ENCODE measurements at regions not wholly inside any gene's neighbourhood (a gene's known extent, or its start where the extent isn't known, plus 50 kb on each side); places are given as distances from the start of the nearest gene placed in this dataset.
"Not testable (repeated sequence)": the region's sequence is repeated elsewhere in the genome, so short reads cannot be mapped to it uniquely, and the experiment has no call there.

DNA sequence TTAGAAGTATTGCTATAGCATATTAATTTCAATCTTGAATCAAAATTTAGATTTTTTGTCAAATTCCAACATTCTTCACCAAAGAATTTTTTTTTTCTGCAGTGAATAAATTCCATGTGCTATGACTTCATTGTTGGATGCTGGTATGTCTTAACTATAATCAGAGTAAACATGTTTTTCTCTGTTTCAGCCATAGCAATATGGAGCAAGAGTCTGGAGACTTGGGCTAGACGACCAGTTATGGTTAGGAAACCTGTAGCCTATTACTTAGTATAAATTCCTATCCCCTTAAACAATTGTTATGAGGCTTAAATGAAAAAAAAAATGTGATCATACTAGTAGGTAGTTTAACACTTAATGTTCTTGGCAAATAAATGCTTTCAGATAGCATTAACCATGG is 431.9 kb upstream of the FRG2C start:
- intact Hi-C loops (cut with DNase I): no loop called here
- no peak for DNase-seq (ENCODE audit: low spot score)

DNA sequence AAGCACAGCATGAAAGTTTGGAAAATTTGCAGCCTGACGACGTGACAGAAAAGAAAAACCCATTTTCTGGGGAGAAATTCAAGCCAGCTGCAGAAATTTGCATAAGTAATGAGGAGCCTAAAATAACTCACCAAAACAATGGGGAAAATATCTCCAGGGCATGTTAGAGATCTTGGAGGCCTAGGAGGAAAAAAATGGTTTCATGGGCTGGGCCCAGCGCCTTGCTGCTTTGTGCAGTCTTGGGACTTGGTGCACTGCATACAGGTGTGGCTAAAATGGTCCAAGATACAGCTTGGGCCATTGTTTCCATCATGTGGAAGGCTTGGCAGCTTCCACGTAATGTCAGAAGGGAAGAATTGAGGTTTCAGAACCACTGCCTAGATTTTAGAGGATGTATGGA is 428.5 kb upstream of the FRG2C start:
- intact Hi-C loops (cut with DNase I): no loop called here
- no peak for DNase-seq (ENCODE audit: low spot score)

DNA sequence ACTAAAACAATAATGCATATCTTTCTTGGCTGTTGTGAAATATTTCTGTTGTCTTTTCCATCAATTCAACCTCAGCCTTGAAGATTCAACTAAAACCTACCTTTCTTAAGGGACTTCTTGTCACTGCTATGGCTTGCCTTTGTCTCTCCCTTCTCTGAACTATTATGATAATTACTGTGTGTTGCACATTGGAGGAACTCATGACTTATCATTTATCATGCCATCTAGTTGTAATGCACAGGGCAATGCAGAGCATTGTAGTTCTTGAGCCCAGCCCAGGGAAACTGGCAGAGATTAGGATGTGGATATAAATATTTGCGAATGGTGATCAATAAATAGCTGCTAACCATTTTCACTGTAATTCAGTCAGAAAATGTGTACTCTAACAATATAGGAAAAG is 427.1 kb upstream of the FRG2C start:
- intact Hi-C loops (cut with DNase I): no loop called here

DNA sequence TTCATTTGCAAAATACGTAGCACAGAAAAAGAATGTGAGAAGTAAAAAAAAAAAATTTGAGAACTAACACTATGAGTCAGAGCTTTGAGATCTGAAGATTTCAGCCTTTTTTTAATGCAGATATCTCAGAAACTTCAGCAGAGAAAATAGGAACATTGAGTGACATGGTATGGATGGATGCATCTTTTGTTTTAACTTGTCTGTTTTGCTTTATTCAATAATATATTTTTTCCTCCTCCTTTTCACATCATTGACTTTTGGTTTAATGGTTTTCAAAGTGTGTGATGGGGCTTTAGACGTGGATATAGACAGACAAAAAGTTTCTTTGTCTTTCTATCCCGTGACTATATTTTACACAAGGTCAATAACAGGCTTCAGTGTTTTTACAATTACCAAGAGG is 426.7 kb upstream of the FRG2C start:
- intact Hi-C loops (cut with DNase I): no loop called here
- DNase-seq (ENCODE audit: low spot score): no peak

More for the DNA sequence above, 427.1 kb upstream of the FRG2C start:
- DNase-seq (ENCODE audit: low spot score): no peak

GRCh38 chr3:75241226-75241962 is 422.7 kb upstream of the FRG2C start:
- intact Hi-C loops (cut with DNase I); DNase-seq (ENCODE audit: low spot score): not testable (repeated sequence)

- DNase-seq (ENCODE audit: low spot score): no peak
- intact Hi-C loops (cut with DNase I): no loop called here
These were observed 422.0 kb upstream of the FRG2C start for GRCh38 chr3:75242012-75242735.

GRCh38 chr3:75248974-75249373 is 415.2 kb upstream of the FRG2C start:
- DNase-seq (ENCODE audit: low spot score): no peak
- intact Hi-C loops (cut with DNase I): no loop called here

- intact Hi-C loops (cut with DNase I): no loop called here
- DNase-seq (ENCODE audit: low spot score): no peak
These were observed 409.4 kb upstream of the FRG2C start for GRCh38 chr3:75254685-75255084.

- intact Hi-C loops (cut with DNase I); DNase-seq (ENCODE audit: low spot score): not testable (repeated sequence)
These were observed 405.1 kb upstream of the FRG2C start for GRCh38 chr3:75258825-75259683.

DNA sequence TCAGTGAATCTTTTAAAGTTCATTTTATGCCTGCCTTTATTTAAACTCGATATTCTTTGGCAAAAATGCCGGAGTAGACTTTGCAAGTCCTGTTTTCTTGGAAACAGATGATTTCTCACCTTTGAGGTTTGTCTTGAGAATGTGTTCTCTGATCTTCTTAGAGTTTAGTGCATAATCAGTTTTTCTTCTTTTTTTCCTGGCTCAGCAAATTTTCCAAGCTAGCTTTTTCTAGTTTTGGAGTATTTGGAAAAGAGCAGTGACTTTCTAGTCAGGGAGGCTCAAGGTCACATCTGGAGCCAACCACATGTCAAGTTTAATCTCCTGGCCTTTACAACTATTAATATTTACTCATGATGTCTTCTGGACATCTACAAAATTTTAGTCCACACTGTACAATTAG is 403.2 kb upstream of the FRG2C start:
- intact Hi-C loops (cut with DNase I); DNase-seq (ENCODE audit: low spot score): not testable (repeated sequence)

DNA sequence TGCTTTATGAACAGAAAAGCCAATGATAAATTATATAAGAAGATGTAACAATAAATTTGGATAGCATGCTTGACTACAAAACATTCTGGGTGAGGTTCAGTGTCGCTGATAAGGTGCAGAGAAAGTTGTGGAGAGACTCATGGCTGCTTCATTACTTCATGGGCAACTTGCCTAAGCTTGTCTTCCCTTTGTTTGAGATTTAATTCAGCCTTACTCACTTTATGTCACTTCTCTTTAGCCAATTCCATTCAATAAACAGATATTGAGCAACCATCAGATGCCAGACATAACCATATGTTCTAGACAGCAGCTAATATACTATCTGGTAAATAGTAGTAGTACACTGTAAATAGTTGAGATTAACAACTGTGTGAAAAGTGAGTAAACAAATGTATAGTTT is 401.5 kb upstream of the FRG2C start:
- intact Hi-C loops (cut with DNase I): no loop called here
- DNase-seq (ENCODE audit: low spot score): no peak

- intact Hi-C loops (cut with DNase I): no loop called here
- DNase-seq (ENCODE audit: low spot score): no peak
These were observed 398.2 kb upstream of the FRG2C start for GRCh38 chr3:75265897-75266296.

- intact Hi-C loops (cut with DNase I); DNase-seq (ENCODE audit: low spot score): not testable (repeated sequence)
These were observed 395.6 kb upstream of the FRG2C start for GRCh38 chr3:75268576-75268975.

DNA sequence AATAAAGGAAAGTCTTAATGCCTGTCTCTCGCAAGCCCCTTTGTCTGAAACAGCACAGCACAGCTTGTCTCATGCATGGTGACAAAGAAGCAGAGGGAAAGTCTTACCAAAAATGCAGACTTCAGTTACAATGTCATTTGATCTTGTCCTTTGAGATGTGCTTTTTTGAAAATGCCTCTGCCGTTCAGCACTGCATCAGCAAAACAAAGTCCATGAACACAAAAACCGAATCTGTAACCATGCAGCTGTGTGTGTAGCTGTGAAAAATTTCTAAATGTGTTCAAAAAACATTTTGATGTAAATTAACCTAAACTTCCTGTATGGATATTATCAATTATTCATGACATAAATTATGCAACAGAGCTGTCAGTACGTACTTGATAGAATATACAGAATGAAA is 391.9 kb upstream of the FRG2C start:
- intact Hi-C loops (cut with DNase I): not testable (repeated sequence)

GRCh38 chr3:75272691-75273090 is 391.4 kb upstream of the FRG2C start:
- intact Hi-C loops (cut with DNase I): no loop called here
- no peak for DNase-seq (ENCODE audit: low spot score)

More for the DNA sequence above, 391.9 kb upstream of the FRG2C start:
- not testable (repeated sequence) for DNase-seq (ENCODE audit: low spot score)

DNA sequence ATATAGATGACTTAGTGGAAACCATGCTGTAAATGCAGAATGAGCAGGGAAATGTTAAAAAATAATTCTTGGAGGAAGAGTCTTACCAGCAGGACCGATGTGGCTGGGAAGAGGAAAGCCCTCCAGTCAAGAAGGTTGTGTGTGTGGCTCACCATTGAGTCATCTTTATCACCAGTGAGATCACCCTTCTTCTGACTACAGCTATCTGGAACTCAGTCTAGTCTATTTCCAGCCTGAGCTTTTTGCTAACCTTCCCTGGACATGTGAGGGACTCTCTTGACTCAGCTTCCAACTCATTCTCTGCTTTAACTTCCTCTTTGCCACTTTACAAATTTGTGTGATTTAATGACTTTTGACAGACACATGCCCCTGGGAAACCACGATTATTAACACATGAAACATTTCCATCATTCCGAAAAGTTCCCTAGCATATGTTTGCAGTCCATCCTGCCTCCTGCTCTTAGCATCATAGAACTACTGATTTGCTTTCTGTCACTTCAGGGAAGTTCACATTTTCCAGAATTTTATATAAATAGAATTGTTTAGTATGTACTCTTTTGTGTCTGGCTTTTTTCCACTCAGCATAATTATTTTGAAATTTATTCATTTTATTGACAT is 378.5 kb upstream of the FRG2C start:
- DNase-seq (ENCODE audit: low spot score); intact Hi-C loops (cut with DNase I): not testable (repeated sequence)

DNA sequence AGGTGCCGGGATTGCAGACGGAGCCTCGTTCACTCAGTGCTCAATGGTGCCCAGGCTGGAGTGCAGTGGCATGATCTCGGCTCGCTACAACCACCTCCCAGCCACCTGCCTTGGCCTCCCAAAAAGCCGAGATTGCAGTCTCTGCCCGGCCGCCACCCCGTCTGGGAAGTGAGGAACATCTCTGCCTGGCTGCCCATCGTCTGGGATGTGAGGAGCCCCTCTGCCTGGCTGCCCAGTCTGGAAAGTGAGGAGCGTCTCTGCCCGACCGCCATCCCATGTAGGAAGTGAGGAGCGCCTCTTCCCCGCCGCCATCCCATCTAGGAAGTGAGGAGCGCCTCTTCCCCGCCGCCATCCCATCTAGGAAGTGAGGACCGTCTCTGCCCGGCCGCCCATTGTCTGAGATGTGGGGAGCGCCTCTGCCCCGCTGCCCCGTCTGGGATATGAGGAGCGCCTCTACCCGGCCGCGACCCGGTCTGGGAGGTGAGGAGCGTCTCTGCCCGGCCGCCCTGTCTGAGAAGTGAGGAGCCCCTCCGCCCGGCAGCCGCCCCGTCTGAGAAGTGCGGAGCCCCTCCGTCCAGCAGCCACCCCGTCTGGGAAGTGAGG is 375.1 kb upstream of the FRG2C start:
- intact Hi-C loops (cut with DNase I); DNase-seq (ENCODE audit: low spot score): not testable (repeated sequence)

GRCh38 chr3:75294124-75294523 is 370.0 kb upstream of the FRG2C start:
- intact Hi-C loops (cut with DNase I): loop anchor here (2.0 kb wide), 1 partner anchor 129 kb away; no protein-coding TSS in a partner anchor
- DNase-seq (ENCODE audit: low spot score): no peak

DNA sequence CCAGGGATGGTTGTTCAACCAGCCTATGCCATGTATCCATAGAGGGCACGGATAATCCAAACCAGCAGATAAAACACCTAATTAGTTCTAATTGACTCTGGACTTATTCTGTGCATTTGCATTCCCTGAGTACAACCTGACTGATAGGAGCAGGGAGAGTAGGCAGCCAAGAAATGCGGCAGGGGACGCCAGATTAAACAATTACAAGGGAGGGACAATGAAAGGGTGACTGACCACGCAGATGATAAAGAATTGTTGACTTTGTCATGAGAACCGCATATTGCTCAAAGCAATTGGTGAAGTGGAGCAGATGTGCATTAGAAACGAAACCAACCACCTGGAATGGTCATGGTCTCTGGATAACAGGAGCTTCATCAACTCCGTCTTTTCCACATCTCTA is 369.1 kb upstream of the FRG2C start:
- no peak for DNase-seq (ENCODE audit: low spot score)
- intact Hi-C loops (cut with DNase I): loop anchor here (2.0 kb wide), 1 partner anchor 128 kb away; no protein-coding TSS in a partner anchor
